HepG2 (cell line): ENCODE measurements at regions not wholly inside any gene's neighbourhood (a gene's known extent, or its start where the extent isn't known, plus 50 kb on each side); places are given as distances from the start of the nearest gene placed in this dataset.

Experiments used
- ATAC-seq: fragments of 200-7000 bp; cut with Tn5 transposase; 3 replicates; pipeline ENCODE4 v1.9.1; 2020; ENCODE audit warnings: mild to moderate bottlenecking, moderate library complexity
- BruUV-seq: library from RNA; stranded (reverse); fragments of 400-500 nt; replicated peaks from 2 replicates; lab custom pipeline; 2021; lab: Mats Ljungman, UMichigan
- CTCF ChIA-PET: fragments of 300-600 bp; formaldehyde crosslinking; extraction: SDS; loops from one replicate; lab custom pipeline; 2021; ENCODE audit warnings: low total read pairs, inconsistent platforms, low intra/inter-chr PET ratio; lab: Yijun Ruan, JAX
- POLR2A ChIA-PET: fragments of 350-600 bp; sonication (Branson Sonifier 250); formaldehyde crosslinking; loops from one replicate; lab custom pipeline; 2020; ENCODE audit warnings: antibody characterized with exemption, inconsistent platforms; lab: Yijun Ruan, JAX
- DNase-seq: peaks from one replicate; pipeline ENCODE4 v3.0.0-alpha.2; 2015; ENCODE audit warnings: low spot score
- FAIRE-seq: peaks from 3 replicates; lab custom pipeline; 2011; peaks lifted over from hg19 to GRCh38; lab: Jason Lieb, UNC
- H2AFZ ChIP-seq: one replicate; pipeline ENCODE4 v1.6.1; 2011; ENCODE audit warnings: low read length, inconsistent platforms
- H3K27ac ChIP-seq: fragments of 300-600 bp; 3 replicates; pipeline ENCODE4 v1.8.0; 2011; ENCODE audit warnings: mixed run types, mild to moderate bottlenecking, mixed read lengths, low read length, inconsistent platforms; ENCODE audit not compliant: insufficient read depth; ENCODE audit errors: extremely low read length
- H3K27me3 ChIP-seq, 2 experiments: fragments of 200-600 bp in 1 of 2; 2 replicates in 1 of 2; 3 replicates in 1 of 2; pipeline versions ENCODE4 v1.6.0 to v1.8.0; 2011; ENCODE audit warnings: low read length in 2 of 2, mild to moderate bottlenecking in 2 of 2, moderate library complexity in 2 of 2, inconsistent platforms in 1 of 2; ENCODE audit not compliant: insufficient read depth in 2 of 2, control insufficient read depth in 1 of 2
- H3K36me3 ChIP-seq, 2 experiments: fragments of 200-600 bp in 1 of 2; replicated peaks in 1 of 2; 2 replicates in 1 of 2; 3 replicates in 1 of 2; pipeline versions ENCODE4 v1.5.1 to v1.8.0; 2011; ENCODE audit warnings: low read length in 2 of 2, inconsistent platforms in 1 of 2; ENCODE audit not compliant: insufficient read depth in 2 of 2, control insufficient read depth in 1 of 2
- H3K4me1 ChIP-seq: 2 replicates; pipeline ENCODE4 v1.5.1; 2012; ENCODE audit warnings: low read length, inconsistent platforms; ENCODE audit not compliant: insufficient read depth
- H3K4me2 ChIP-seq: 2 replicates; pipeline ENCODE4 v1.6.0; 2011; ENCODE audit warnings: low read depth, low read length, inconsistent platforms
- H3K4me3 ChIP-seq, 3 experiments: fragments of 200-600 bp in 1 of 3; sonication (generic), shearing (Covaris generic) in 1 of 3; replicated peaks in 1 of 3; 2 replicates each; pipeline ENCODE4 v1.5.1; 2011 to 2016; ENCODE audit warnings: low read length in 3 of 3, inconsistent platforms in 2 of 3, low read depth in 2 of 3, mild to moderate bottlenecking in 2 of 3, control low read depth in 1 of 3, mixed read lengths in 1 of 3; ENCODE audit not compliant: insufficient read depth in 1 of 3
- H3K79me2 ChIP-seq: one replicate; pipeline ENCODE4 v1.6.1; 2011; ENCODE audit warnings: low read length, inconsistent platforms; ENCODE audit not compliant: insufficient read depth
- H3K9ac ChIP-seq: 2 replicates; pipeline ENCODE4 v1.6.0; 2011; ENCODE audit warnings: mild to moderate bottlenecking, low read depth, low read length, inconsistent platforms; ENCODE audit not compliant: insufficient read depth
- H3K9me3 ChIP-seq: 2 replicates; pipeline ENCODE4 v1.5.1; 2012; ENCODE audit warnings: mild to moderate bottlenecking, low read length
- H4K20me1 ChIP-seq: 2 replicates; pipeline ENCODE4 v1.6.0; 2011; ENCODE audit warnings: inconsistent platforms, mild to moderate bottlenecking, low read length, moderate library complexity; ENCODE audit not compliant: insufficient read depth
- FOXP1 ChIP-seq, 2 experiments: fragments of 450-650 bp in 1 of 2; IDR thresholded peaks; 2 replicates each; pipeline ENCODE4 v1.6.1; 2017 to 2018; ENCODE audit warnings: antibody characterized with exemption in 1 of 2
- KDM5B ChIP-seq: sonication (generic); formaldehyde crosslinking; IDR thresholded peaks from 2 replicates; pipeline ENCODE4 v1.4.0; 2020; ENCODE audit warnings: missing genetic modification reagents, mild to moderate bottlenecking, borderline replicate concordance
- UBTF ChIP-seq: sonication (generic); formaldehyde crosslinking; IDR thresholded peaks from 2 replicates; pipeline ENCODE4 v1.4.0; 2020; ENCODE audit warnings: mild to moderate bottlenecking, missing genetic modification reagents
- ZBTB26 ChIP-seq: IDR thresholded peaks from 2 replicates; pipeline ENCODE4 v1.6.1; 2016; ENCODE audit warnings: missing compliant biosample characterization, missing genetic modification reagents, borderline replicate concordance
- ZBTB43 ChIP-seq: sonication (generic); formaldehyde crosslinking; conservative IDR thresholded peaks from 2 replicates; pipeline ENCODE4 v1.4.0; 2020; ENCODE audit warnings: missing genetic modification reagents
- ZMYM2 ChIP-seq: sonication (generic); formaldehyde crosslinking; IDR thresholded peaks from 2 replicates; pipeline ENCODE4 v1.8.0; 2022; ENCODE audit warnings: mild to moderate bottlenecking, missing genetic modification reagents
- ZSCAN30 ChIP-seq: sonication (generic); formaldehyde crosslinking; IDR thresholded peaks from 2 replicates; pipeline ENCODE4 v1.5.0; 2020; ENCODE audit warnings: mild to moderate bottlenecking, missing genetic modification reagents
- whole genome bisulfite sequencing: methylation state at CpG from one replicate; pipeline ENCODE4 v1.1.6; 2017; ENCODE audit warnings: low lambda C conversion rate; 5-methylcytosine and 5-hydroxymethylcytosine counted together
- in situ Hi-C: cut with HindIII; loops from 2 replicates; pipeline ENCODE4 v1.10.0; 2017; ENCODE audit warnings: low pct_unique_long_range_greater_than_20kb; ENCODE audit not compliant: extremely low pct_ligation_motif_present
- intact Hi-C: fragments of 100-400 bp; cut with micrococcal nuclease; formaldehyde crosslinking; loops from one replicate; pipeline ENCODE4 v1.10.0; 2022; ENCODE audit not compliant: unreplicated experiment

- 5% methylated on average over 3 of the region's 3 CpGs for WGBS
- H4K20me1 ChIP-seq, result no peaks in the 10 kb centered on the region
- no peak overlapping the region for H2AFZ ChIP-seq
- intact Hi-C loops (no loop called here), in situ Hi-C loops (no loop called here)
- peaks cover 73% of the 10 kb centered on the region for H3K9me3 ChIP-seq
- BruUV-seq, result no TSS peak
- no peak overlapping the region for H3K9ac ChIP-seq
- no peak overlapping the region for H3K4me2 ChIP-seq
- POLR2A ChIA-PET, result no interaction called here
- CTCF ChIA-PET, result no interaction called here
- FAIRE-seq, result no peak
- H3K79me2 ChIP-seq, result no peaks in the 10 kb centered on the region
- no peak for ATAC-seq
- H3K4me1 ChIP-seq, result no peaks in the 10 kb centered on the region
- no peak for TF ChIP-seq ZSCAN30 (CRISPR knock-in tag)
- TF ChIP-seq KDM5B, result no peak
- TF ChIP-seq UBTF, result no peak
- TF ChIP-seq ZBTB43, result no peak
- no peak for TF ChIP-seq ZMYM2 (CRISPR knock-in tag)
- TF ChIP-seq ZBTB26 (CRISPR knock-in tag), result no peak
- TF ChIP-seq FOXP1 (IDR thresholded peaks at IDR 0.05), result no peak
- no peak for TF ChIP-seq FOXP1 (CRISPR knock-in tag; IDR thresholded peaks at IDR 0.05)
- H3K36me3 ChIP-seq, result no peaks in the 10 kb centered on the region
- no peak overlapping the region for H3K4me3 ChIP-seq
- H3K27ac ChIP-seq, result no peak overlapping the region
- DNase-seq, result no peak
- no peaks in the 10 kb centered on the region for H3K27me3 ChIP-seq
These were observed 1541.7 kb upstream of the FLRT2 start for GRCh38 chr14:83988275-83988674.
